CD4-positive, alpha-beta memory T cell (primary cell): ENCODE measurements at regions not wholly inside any gene's neighbourhood (a gene's known extent, or its start where the extent isn't known, plus 50 kb on each side); places are given as distances from the start of the nearest gene placed in this dataset.

Experiments
- CTCF ChIA-PET: fragments of 350-600 bp; sonication (Branson Sonifier 250); formaldehyde crosslinking; loops from one replicate; lab custom pipeline; 2021; ENCODE audit warnings: inconsistent platforms; ENCODE audit not compliant: partially characterized antibody; lab: Charles Lee
- POLR2A ChIA-PET: fragments of 350-600 bp; sonication (Branson Sonifier 250); formaldehyde crosslinking; loops from one replicate; lab custom pipeline; 2021; ENCODE audit not compliant: partially characterized antibody; lab: Charles Lee
- DNase-seq, 5 donors: peaks; one replicate each; pipeline versions ENCODE4 v3.0.0 to v3.0.0-alpha.2; 2020 to 2022; ENCODE audit warnings: mixed read lengths in 1 of 5
- H3K27ac ChIP-seq: one replicate; pipeline ENCODE4 v1.7.0; 2013; ENCODE audit warnings: low read depth, low read length
- H3K27me3 ChIP-seq: 2 replicates; pipeline ENCODE4 v1.7.0; 2013; ENCODE audit warnings: mild to moderate bottlenecking, low read length, moderate library complexity; ENCODE audit not compliant: insufficient read depth
- H3K36me3 ChIP-seq: 2 replicates; pipeline ENCODE4 v1.7.0; 2013; ENCODE audit warnings: mild to moderate bottlenecking, low read length, moderate library complexity; ENCODE audit not compliant: insufficient read depth
- H3K4me1 ChIP-seq: 2 replicates; pipeline ENCODE4 v1.7.0; 2013; ENCODE audit warnings: mild to moderate bottlenecking, low read length, moderate library complexity; ENCODE audit not compliant: insufficient read depth
- H3K4me3 ChIP-seq, 2 donors: one replicate each; pipeline ENCODE4 v1.7.0; 2013; ENCODE audit warnings: low read length in 2 of 2, mild to moderate bottlenecking in 1 of 2
- H3K9me3 ChIP-seq, 2 donors: one replicate each; pipeline ENCODE4 v1.7.0; 2013; ENCODE audit warnings: low read length in 2 of 2, control low read depth in 1 of 2; ENCODE audit not compliant: control insufficient read depth in 1 of 2
- H3K27ac Mint-ChIP-seq, 7 donors: one replicate each; pipeline ENCODE4 v1.8.0; 2020 to 2021; ENCODE audit warnings: mixed read lengths in 7 of 7, mild to moderate bottlenecking in 6 of 7, inconsistent platforms in 3 of 7, moderate library complexity in 3 of 7
- H3K27me3 Mint-ChIP-seq, 2 donors: one replicate each; pipeline ENCODE4 v1.8.0; 2020 to 2021; ENCODE audit warnings: mixed read lengths in 2 of 2
- H3K36me3 Mint-ChIP-seq, 2 donors: one replicate each; pipeline ENCODE4 v1.8.0; 2020 to 2021; ENCODE audit warnings: mixed read lengths in 2 of 2, inconsistent platforms in 1 of 2, mild to moderate bottlenecking in 1 of 2
- H3K4me1 Mint-ChIP-seq, 4 donors: one replicate each; pipeline ENCODE4 v1.8.0; 2020 to 2021; ENCODE audit warnings: mixed read lengths in 4 of 4, mild to moderate bottlenecking in 1 of 4
- H3K4me3 Mint-ChIP-seq, 8 donors: one replicate each; pipeline ENCODE4 v1.8.0; 2020 to 2021; ENCODE audit warnings: mixed read lengths in 8 of 8, mild to moderate bottlenecking in 7 of 8, moderate library complexity in 6 of 8, inconsistent platforms in 3 of 8
- H3K9me3 Mint-ChIP-seq, 8 donors: one replicate each; pipeline ENCODE4 v1.8.0; 2020 to 2021; ENCODE audit warnings: mixed read lengths in 8 of 8, mild to moderate bottlenecking in 5 of 8, inconsistent platforms in 3 of 8, moderate library complexity in 1 of 8
- intact Hi-C: fragments of 100-400 bp; cut with micrococcal nuclease; formaldehyde crosslinking; loops from one replicate; pipeline ENCODE4 v1.15.1; 2023

DNA sequence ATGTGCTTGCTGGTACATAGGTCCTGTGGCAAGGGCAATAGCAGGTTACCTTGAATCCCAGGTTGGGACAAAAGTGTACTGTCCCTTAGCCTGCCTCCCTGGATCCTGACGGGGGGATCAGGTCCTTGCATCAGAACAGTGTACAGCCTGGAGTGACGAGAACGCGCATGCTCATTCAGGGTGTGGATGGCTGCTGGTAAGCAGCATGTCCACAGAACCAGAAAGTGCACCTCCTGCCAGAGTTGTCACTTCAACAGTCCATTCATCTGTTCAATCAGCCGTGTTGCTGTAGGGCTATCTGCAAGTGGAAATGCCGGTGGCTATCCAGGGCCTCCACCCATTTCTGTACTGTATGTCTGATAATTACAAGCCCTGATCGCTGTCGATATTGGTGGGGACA lies 236.3 kb upstream of the SOX4 start:
- no peak overlapping the region for H3K4me3 ChIP-seq

DNA sequence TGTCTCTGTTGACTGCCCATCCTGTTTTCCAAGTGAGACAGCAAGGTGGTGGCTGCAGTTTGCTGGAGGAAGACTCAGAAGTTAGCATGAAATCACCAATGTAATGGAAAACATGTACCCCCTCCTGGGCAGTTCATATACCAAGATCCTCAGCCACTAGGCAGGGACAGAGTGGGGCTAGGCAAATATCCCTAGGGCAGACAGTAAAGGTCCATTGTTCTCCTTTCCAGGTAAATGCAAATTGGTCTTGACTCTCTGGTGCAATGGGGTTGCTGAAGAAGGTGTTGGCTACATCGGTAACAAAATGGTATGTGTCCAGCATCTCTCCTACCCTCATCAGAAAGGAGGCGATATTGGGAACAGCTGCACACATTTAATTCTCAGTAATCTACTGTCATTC lies 233.6 kb upstream of the SOX4 start:
- H3K36me3 Mint-ChIP-seq = no peaks in the 10 kb centered on the region
- intact Hi-C loops = no loop called here
- H3K4me1 Mint-ChIP-seq = no peaks in the 10 kb centered on the region
- no peaks in the 10 kb centered on the region for H3K9me3 Mint-ChIP-seq
- no peaks in the 10 kb centered on the region for H3K9me3 ChIP-seq
- H3K27ac Mint-ChIP-seq = no peak overlapping the region
- no peaks in the 10 kb centered on the region for H3K4me1 ChIP-seq
- H3K4me3 Mint-ChIP-seq = no peak overlapping the region
- CTCF ChIA-PET = no interaction called here
- no peak overlapping the region for H3K4me3 ChIP-seq
- POLR2A ChIA-PET = no interaction called here
- no peak for DNase-seq
- peaks cover 0 to 2% of the 10 kb centered on the region in 2 donors for H3K27me3 Mint-ChIP-seq
- H3K27me3 ChIP-seq = no peaks in the 10 kb centered on the region
- H3K36me3 ChIP-seq = no peaks in the 10 kb centered on the region
- H3K27ac ChIP-seq = no peak overlapping the region

More for the DNA sequence above, 236.3 kb upstream of the SOX4 start:
- H3K27ac ChIP-seq = no peak overlapping the region
- H3K27me3 ChIP-seq = no peaks in the 10 kb centered on the region
- no peaks in the 10 kb centered on the region for H3K36me3 ChIP-seq
- H3K27ac Mint-ChIP-seq = no peak overlapping the region
- H3K4me1 Mint-ChIP-seq = no peaks in the 10 kb centered on the region
- H3K4me1 ChIP-seq = no peaks in the 10 kb centered on the region
- H3K9me3 ChIP-seq = no peaks in the 10 kb centered on the region
- DNase-seq = no peak
- H3K36me3 Mint-ChIP-seq = no peaks in the 10 kb centered on the region
- ChIA-PET CTCF (no interaction called here), POLR2A (no interaction called here)
- no peak overlapping the region for H3K4me3 Mint-ChIP-seq
- no peaks in the 10 kb centered on the region for H3K9me3 Mint-ChIP-seq
- intact Hi-C loops = no loop called here
- H3K27me3 Mint-ChIP-seq = peaks cover 0 to 2% of the 10 kb centered on the region in 2 donors

DNA sequence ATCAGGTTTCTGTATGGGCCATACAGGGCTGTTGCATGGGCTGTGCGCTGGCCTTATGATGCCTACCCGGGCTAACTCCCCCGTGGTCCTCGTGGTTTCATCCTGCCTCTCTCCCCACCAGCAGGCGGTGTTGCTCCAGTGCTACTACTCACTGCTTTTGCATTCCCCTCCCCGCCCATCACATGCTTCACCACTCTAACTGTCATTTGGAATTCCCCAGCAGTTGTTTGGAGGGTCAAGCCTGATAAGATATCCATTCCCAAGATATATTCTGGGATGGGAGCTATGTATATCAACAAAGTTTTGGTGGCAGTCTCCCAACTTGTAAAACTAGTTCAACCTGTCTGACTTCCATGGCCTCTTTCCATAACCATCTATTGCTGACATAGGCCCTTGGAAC lies 233.2 kb upstream of the SOX4 start:
- Mint-ChIP-seq H3K4me1 (no peaks in the 10 kb centered on the region), H3K4me3 (no peak overlapping the region), H3K27me3 (peaks cover 0 to 2% of the 10 kb centered on the region in 2 donors), H3K9me3 (no peaks in the 10 kb centered on the region), H3K27ac (no peak overlapping the region), H3K36me3 (no peaks in the 10 kb centered on the region)
- no peak overlapping the region for H3K4me3 ChIP-seq
- no peaks in the 10 kb centered on the region for H3K36me3 ChIP-seq
- ChIA-PET CTCF (no interaction called here), POLR2A (no interaction called here)
- no peak overlapping the region for H3K27ac ChIP-seq
- no peaks in the 10 kb centered on the region for H3K9me3 ChIP-seq
- intact Hi-C loops = no loop called here
- no peak for DNase-seq
- no peaks in the 10 kb centered on the region for H3K4me1 ChIP-seq
- H3K27me3 ChIP-seq = no peaks in the 10 kb centered on the region

DNA sequence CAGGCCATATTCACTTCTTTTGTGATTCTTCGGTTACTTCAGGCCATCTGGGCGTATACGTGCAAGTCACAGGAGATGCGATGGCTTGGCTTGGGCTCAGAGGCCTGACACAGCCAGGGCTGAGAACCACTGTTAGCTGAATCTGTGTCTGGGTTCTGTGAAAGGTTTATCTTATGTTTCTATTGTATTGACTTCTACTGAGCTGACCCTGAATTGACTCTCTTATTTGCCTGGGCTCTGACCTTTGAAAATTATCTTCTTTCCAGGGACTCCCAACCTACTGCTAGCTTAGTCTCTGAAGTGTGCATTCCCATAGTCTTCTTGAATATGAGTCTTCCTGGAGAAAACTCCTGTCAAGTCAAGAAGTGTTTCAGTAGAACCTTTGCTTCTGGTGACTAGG lies 226.4 kb upstream of the SOX4 start:
- no peak overlapping the region for H3K27ac Mint-ChIP-seq
- Histone ChIP-seq H3K36me3 (no peaks in the 10 kb centered on the region), H3K9me3 (no peaks in the 10 kb centered on the region), H3K4me1 (no peaks in the 10 kb centered on the region), H3K4me3 (no peak overlapping the region), H3K27me3 (no peaks in the 10 kb centered on the region), H3K27ac (no peak overlapping the region)
- no peaks in the 10 kb centered on the region for H3K4me1 Mint-ChIP-seq
- no peaks in the 10 kb centered on the region for H3K36me3 Mint-ChIP-seq
- no peak for DNase-seq
- H3K27me3 Mint-ChIP-seq = no peaks in the 10 kb centered on the region
- intact Hi-C loops = no loop called here
- CTCF ChIA-PET = no interaction called here
- H3K4me3 Mint-ChIP-seq = no peak overlapping the region
- H3K9me3 Mint-ChIP-seq = no peaks in the 10 kb centered on the region
- POLR2A ChIA-PET = no interaction called here

DNA sequence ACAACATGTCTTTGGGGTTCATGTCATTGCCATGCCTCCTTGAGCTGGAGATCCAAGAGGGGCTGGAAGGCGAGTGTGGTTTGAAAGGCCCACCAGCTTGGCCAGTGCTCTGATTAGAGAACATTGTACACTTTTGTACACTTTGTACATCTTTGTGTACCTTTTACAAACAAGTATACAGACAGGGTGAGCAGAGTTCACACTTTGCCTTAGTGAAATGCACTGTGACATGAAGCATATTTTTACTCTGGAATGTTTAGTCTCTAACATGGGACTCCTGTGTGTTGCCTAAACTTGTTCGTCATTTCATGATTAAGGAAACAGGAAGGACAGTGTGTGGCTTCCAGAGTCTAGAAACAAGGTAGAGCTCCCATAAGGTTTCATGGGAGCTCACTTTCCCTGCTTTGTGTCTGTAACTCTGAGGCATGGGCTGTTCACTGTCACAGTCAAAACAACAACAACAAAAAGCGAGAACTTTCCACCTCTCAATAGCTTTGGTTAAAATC lies 225.8 kb upstream of the SOX4 start:
- Mint-ChIP-seq H3K4me1 (no peaks in the 10 kb centered on the region), H3K4me3 (no peak overlapping the region), H3K9me3 (no peaks in the 10 kb centered on the region), H3K27me3 (no peaks in the 10 kb centered on the region), H3K27ac (no peak overlapping the region), H3K36me3 (no peaks in the 10 kb centered on the region)
- Histone ChIP-seq H3K27me3 (no peaks in the 10 kb centered on the region), H3K4me1 (no peaks in the 10 kb centered on the region), H3K27ac (no peak overlapping the region), H3K9me3 (no peaks in the 10 kb centered on the region), H3K36me3 (no peaks in the 10 kb centered on the region), H3K4me3 (no peak overlapping the region)
- intact Hi-C loops = no loop called here
- ChIA-PET CTCF (no interaction called here), POLR2A (no interaction called here)
- no peak for DNase-seq

DNA sequence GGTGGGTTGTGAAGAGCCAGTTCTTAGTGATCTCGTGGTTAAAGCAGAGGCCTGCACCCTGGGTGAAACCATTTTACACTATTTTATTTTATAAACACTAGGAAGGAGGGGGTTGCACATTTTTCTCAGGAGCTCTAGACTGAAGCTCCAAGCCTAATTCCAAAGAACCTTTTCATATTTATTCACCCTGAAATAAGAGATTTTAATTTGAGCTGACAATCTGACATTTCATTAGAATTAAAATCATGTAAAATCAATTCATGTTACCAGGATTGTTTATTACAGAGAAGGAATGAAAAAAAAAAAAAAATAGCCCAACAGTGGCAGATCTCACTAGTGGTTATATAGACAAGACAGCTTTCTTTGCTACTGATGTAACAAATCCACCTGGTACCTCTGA lies 222.5 kb upstream of the SOX4 start:
- ChIA-PET CTCF (no interaction called here), POLR2A (no interaction called here)
- Histone ChIP-seq H3K4me1 (no peaks in the 10 kb centered on the region), H3K9me3 (no peaks in the 10 kb centered on the region), H3K27ac (no peak overlapping the region), H3K4me3 (no peak overlapping the region), H3K36me3 (no peaks in the 10 kb centered on the region), H3K27me3 (no peaks in the 10 kb centered on the region)
- no peaks in the 10 kb centered on the region for H3K36me3 Mint-ChIP-seq
- H3K4me3 Mint-ChIP-seq = no peak overlapping the region
- intact Hi-C loops = no loop called here
- H3K27me3 Mint-ChIP-seq = no peaks in the 10 kb centered on the region
- H3K27ac Mint-ChIP-seq = no peak overlapping the region
- H3K9me3 Mint-ChIP-seq = no peaks in the 10 kb centered on the region
- no peak for DNase-seq
- H3K4me1 Mint-ChIP-seq = no peaks in the 10 kb centered on the region

DNA sequence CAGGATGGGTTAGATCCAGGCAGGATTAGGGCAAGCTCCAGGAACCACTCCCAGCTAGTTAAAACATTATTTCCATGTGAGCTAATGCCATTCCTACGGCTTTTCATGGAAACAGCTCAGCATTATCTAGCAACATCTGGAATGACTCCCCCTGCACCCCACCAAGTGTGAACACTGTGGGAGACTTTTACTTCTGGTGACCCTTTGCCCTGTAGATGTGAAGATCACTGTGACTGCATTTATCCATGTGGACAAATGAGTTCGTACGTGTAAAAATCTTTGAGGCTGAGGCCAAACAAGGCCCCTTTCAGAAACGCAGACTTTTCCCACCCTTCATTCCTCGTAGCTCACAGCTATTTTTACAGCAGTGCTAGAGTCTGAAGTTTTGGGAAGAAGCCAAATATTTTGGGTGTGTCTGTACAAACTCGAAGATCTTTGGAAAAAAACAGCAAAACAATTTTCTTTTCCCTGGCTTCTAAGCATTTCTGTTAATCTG lies 221.8 kb upstream of the SOX4 start:
- DNase-seq = no peak
- ChIA-PET CTCF (no interaction called here), POLR2A (no interaction called here)
- no peak overlapping the region for H3K27ac Mint-ChIP-seq
- H3K36me3 ChIP-seq = no peaks in the 10 kb centered on the region
- H3K4me3 ChIP-seq = no peak overlapping the region
- no peaks in the 10 kb centered on the region for H3K4me1 Mint-ChIP-seq
- H3K27me3 ChIP-seq = no peaks in the 10 kb centered on the region
- intact Hi-C loops = no loop called here
- H3K4me1 ChIP-seq = no peaks in the 10 kb centered on the region
- H3K27me3 Mint-ChIP-seq = no peaks in the 10 kb centered on the region
- no peaks in the 10 kb centered on the region for H3K9me3 ChIP-seq
- no peaks in the 10 kb centered on the region for H3K36me3 Mint-ChIP-seq
- H3K27ac ChIP-seq = no peak overlapping the region
- H3K4me3 Mint-ChIP-seq = no peak overlapping the region
- H3K9me3 Mint-ChIP-seq = no peaks in the 10 kb centered on the region
